NCI-H2171 (cell line): ENCODE measurements at regions not wholly inside any gene's neighbourhood (a gene's known extent, or its start where the extent isn't known, plus 50 kb on each side); places are given as distances from the start of the nearest gene placed in this dataset.
"Not testable (repeated sequence)": the region's sequence is repeated elsewhere in the genome, so short reads cannot be mapped to it uniquely, and the experiment has no call there.

Experiments used
- DNase-seq: peaks from one replicate; lab custom pipeline; 2025; lab: John Stamatoyannopoulos, UW

GRCh38 chr6:85285114-85285513 lies 164.8 kb upstream of the NT5E start:
- DNase-seq: no peak

GRCh38 chr6:85283436-85283835 lies 166.4 kb upstream of the NT5E start:
- DNase-seq: no peak

- no peak for DNase-seq
Measured at GRCh38 chr6:85278466-85279035, 171.3 kb upstream of the NT5E start.

- DNase-seq: not testable (repeated sequence)
Measured at GRCh38 chr6:85276026-85276425, 173.9 kb upstream of the NT5E start.

GRCh38 chr6:85275338-85275985 lies 174.4 kb upstream of the NT5E start:
- DNase-seq: no peak

GRCh38 chr6:85273870-85274269 lies 176.0 kb upstream of the NT5E start:
- no peak for DNase-seq

GRCh38 chr6:85273046-85273445 lies 176.8 kb upstream of the NT5E start:
- no peak for DNase-seq

GRCh38 chr6:85272592-85272991 lies 177.3 kb upstream of the NT5E start:
- no peak for DNase-seq

GRCh38 chr6:85262621-85263020 lies 187.3 kb upstream of the NT5E start:
- no peak for DNase-seq

- DNase-seq: no peak
Measured at GRCh38 chr6:85261271-85261670, 188.6 kb upstream of the NT5E start.

GRCh38 chr6:85255661-85256060 lies 194.2 kb upstream of the NT5E start:
- DNase-seq: no peak

- DNase-seq: no peak
Measured at GRCh38 chr6:85252552-85252951, 197.3 kb upstream of the NT5E start.

GRCh38 chr6:85252085-85252484 lies 197.8 kb upstream of the NT5E start:
- DNase-seq: no peak

GRCh38 chr6:85251300-85251699 lies 198.6 kb upstream of the NT5E start:
- DNase-seq: no peak

- DNase-seq: no peak
Measured at GRCh38 chr6:85250586-85251220, 199.2 kb upstream of the NT5E start.

- no peak for DNase-seq
Measured at GRCh38 chr6:85245004-85245403, 204.9 kb upstream of the NT5E start.

- DNase-seq: no peak
Measured at GRCh38 chr6:85241498-85242052, 208.3 kb upstream of the NT5E start.

- no peak for DNase-seq
Measured at GRCh38 chr6:85240787-85241385, 209.0 kb upstream of the NT5E start.

- DNase-seq: no peak
Measured at GRCh38 chr6:85237478-85237877, 212.4 kb upstream of the NT5E start.

- no peak for DNase-seq
Measured at GRCh38 chr6:85236636-85237035, 213.2 kb upstream of the NT5E start.

- DNase-seq: not testable (repeated sequence)
Measured at GRCh38 chr6:85227345-85227744, 222.5 kb upstream of the NT5E start.

- not testable (repeated sequence) for DNase-seq
Measured at GRCh38 chr6:85212794-85213193, 237.1 kb upstream of the NT5E start.

- DNase-seq: no peak
Measured at GRCh38 chr6:85195243-85195642, 254.6 kb upstream of the NT5E start.
